Loucy (cell line): ENCODE measurements at regions not wholly inside any gene's neighbourhood (a gene's known extent, or its start where the extent isn't known, plus 50 kb on each side); places are given as distances from the start of the nearest gene placed in this dataset.
"Not testable (repeated sequence)": the region's sequence is repeated elsewhere in the genome, so short reads cannot be mapped to it uniquely, and the experiment has no call there.

Experiments used
- H2AFZ ChIP-seq: fragments of 200-600 bp; sonication (generic); 2 replicates; pipeline ENCODE4 v1.6.0; 2016; ENCODE audit warnings: antibody characterized with exemption, mild to moderate bottlenecking, low read length, moderate library complexity
- H3F3A ChIP-seq: fragments of 200-600 bp; 2 replicates; pipeline ENCODE4 v1.6.0; 2016; ENCODE audit warnings: antibody characterized with exemption, low read depth, mild to moderate bottlenecking
- H3K27me3 ChIP-seq: fragments of 200-600 bp; sonication (generic); 2 replicates; pipeline ENCODE4 v1.6.1; 2014; ENCODE audit warnings: low read length, mild to moderate bottlenecking; ENCODE audit not compliant: insufficient read depth, poor library complexity, severe bottlenecking
- H3K36me3 ChIP-seq: fragments of 200-600 bp; sonication (generic); 2 replicates; pipeline ENCODE4 v1.6.1; 2016; ENCODE audit warnings: low read length; ENCODE audit not compliant: insufficient read depth
- H3K4me1 ChIP-seq: fragments of 200-600 bp; sonication (generic); 2 replicates; pipeline ENCODE4 v1.5.1; 2014; ENCODE audit warnings: low read length, mild to moderate bottlenecking; ENCODE audit not compliant: insufficient read depth, poor library complexity, severe bottlenecking
- H3K4me2 ChIP-seq: fragments of 200-600 bp; sonication (generic); 2 replicates; pipeline ENCODE4 v1.6.0; 2014; ENCODE audit warnings: antibody characterized with exemption, low read length, low read depth, mild to moderate bottlenecking; ENCODE audit not compliant: poor library complexity, severe bottlenecking
- H3K4me3 ChIP-seq: fragments of 200-600 bp; sonication (generic); 2 replicates; pipeline ENCODE4 v1.5.1; 2014; ENCODE audit warnings: low read length, mild to moderate bottlenecking, mixed read lengths; ENCODE audit not compliant: poor library complexity, severe bottlenecking
- H3K79me2 ChIP-seq: fragments of 200-600 bp; sonication (generic); 2 replicates; pipeline ENCODE4 v1.6.1; 2014; ENCODE audit warnings: low read length; ENCODE audit not compliant: insufficient read depth
- H3K9ac ChIP-seq: fragments of 200-600 bp; sonication (generic); 2 replicates; pipeline ENCODE4 v1.6.0; 2014; ENCODE audit warnings: mild to moderate bottlenecking, low read depth, low read length, moderate library complexity; ENCODE audit not compliant: poor library complexity, severe bottlenecking
- H3K9me2 ChIP-seq: fragments of 200-600 bp; sonication (generic); replicated peaks from 2 replicates; pipeline ENCODE4 v1.6.1; 2016; ENCODE audit warnings: low read depth, low read length, mixed read lengths
- H3K9me3 ChIP-seq: fragments of 200-600 bp; sonication (generic); 2 replicates; pipeline ENCODE4 v1.6.1; 2014; ENCODE audit warnings: mild to moderate bottlenecking, antibody characterized with exemption, low read length, low read depth; ENCODE audit not compliant: insufficient read depth
- H4K20me1 ChIP-seq: fragments of 200-600 bp; sonication (generic); 2 replicates; pipeline ENCODE4 v1.6.0; 2014; ENCODE audit warnings: antibody characterized with exemption, low read length, mild to moderate bottlenecking; ENCODE audit not compliant: insufficient read depth, poor library complexity, severe bottlenecking
- EZH2phosphoT487 ChIP-seq: fragments of 200-600 bp; IDR thresholded peaks from 2 replicates; pipeline ENCODE4 v1.6.1; 2018; ENCODE audit warnings: antibody characterized with exemption, mild to moderate bottlenecking, moderate library complexity, borderline replicate concordance
- TF ChIP-seq, protein P1 (sequence below): fragments of 200-600 bp; sonication (generic); conservative IDR thresholded peaks from 2 replicates; pipeline ENCODE4 v1.5.1; 2014; ENCODE audit warnings: mild to moderate bottlenecking, antibody characterized with exemption, low read length

GRCh38 chr7:106536079-106536478 lies 124.9 kb downstream of the CCDC71L start:
- Histone ChIP-seq H3K4me2 (no peak overlapping the region), H4K20me1 (no peaks in the 10 kb centered on the region), H3K27me3 (no peaks in the 10 kb centered on the region), H3K9ac (no peak overlapping the region), H3K4me1 (no peaks in the 10 kb centered on the region), H3K4me3 (no peak overlapping the region), H3K9me3 (no peaks in the 10 kb centered on the region), H2AFZ (no peak overlapping the region), H3K36me3 (no peaks in the 10 kb centered on the region), H3K79me2 (no peaks in the 10 kb centered on the region), H3K9me2 (no peaks in the 10 kb centered on the region), H3F3A (no peaks in the 10 kb centered on the region)
- TF ChIP-seq EZH2phosphoT487, result no peak
- TF ChIP-seq, protein P1, sequence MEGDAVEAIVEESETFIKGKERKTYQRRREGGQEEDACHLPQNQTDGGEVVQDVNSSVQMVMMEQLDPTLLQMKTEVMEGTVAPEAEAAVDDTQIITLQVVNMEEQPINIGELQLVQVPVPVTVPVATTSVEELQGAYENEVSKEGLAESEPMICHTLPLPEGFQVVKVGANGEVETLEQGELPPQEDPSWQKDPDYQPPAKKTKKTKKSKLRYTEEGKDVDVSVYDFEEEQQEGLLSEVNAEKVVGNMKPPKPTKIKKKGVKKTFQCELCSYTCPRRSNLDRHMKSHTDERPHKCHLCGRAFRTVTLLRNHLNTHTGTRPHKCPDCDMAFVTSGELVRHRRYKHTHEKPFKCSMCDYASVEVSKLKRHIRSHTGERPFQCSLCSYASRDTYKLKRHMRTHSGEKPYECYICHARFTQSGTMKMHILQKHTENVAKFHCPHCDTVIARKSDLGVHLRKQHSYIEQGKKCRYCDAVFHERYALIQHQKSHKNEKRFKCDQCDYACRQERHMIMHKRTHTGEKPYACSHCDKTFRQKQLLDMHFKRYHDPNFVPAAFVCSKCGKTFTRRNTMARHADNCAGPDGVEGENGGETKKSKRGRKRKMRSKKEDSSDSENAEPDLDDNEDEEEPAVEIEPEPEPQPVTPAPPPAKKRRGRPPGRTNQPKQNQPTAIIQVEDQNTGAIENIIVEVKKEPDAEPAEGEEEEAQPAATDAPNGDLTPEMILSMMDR, result no peak

- Histone ChIP-seq H3K4me2 (no peak overlapping the region), H3K27me3 (no peaks in the 10 kb centered on the region), H3K4me3 (no peak overlapping the region), H3K9me2 (no peaks in the 10 kb centered on the region), H3K9ac (no peak overlapping the region), H3K36me3 (no peaks in the 10 kb centered on the region), H3K4me1 (no peaks in the 10 kb centered on the region), H3K79me2 (no peaks in the 10 kb centered on the region), H2AFZ (no peak overlapping the region), H3F3A (no peaks in the 10 kb centered on the region), H3K9me3 (no peaks in the 10 kb centered on the region), H4K20me1 (no peaks in the 10 kb centered on the region)
- TF ChIP-seq, protein P1, result no peak
- no peak for TF ChIP-seq EZH2phosphoT487
Observed at GRCh38 chr7:106535234-106535932, 125.6 kb downstream of the CCDC71L start.

GRCh38 chr7:106534271-106534846 lies 126.6 kb downstream of the CCDC71L start:
- no peak for TF ChIP-seq EZH2phosphoT487
- TF ChIP-seq, protein P1, result no peak
- H3K4me1 ChIP-seq, result no peaks in the 10 kb centered on the region
- H3K4me3 ChIP-seq, result no peak overlapping the region

GRCh38 chr7:106530183-106530582 lies 130.8 kb downstream of the CCDC71L start:
- not testable (repeated sequence) for H3F3A ChIP-seq, H3K4me1 ChIP-seq, H3K9ac ChIP-seq, H2AFZ ChIP-seq, H3K4me3 ChIP-seq, H3K79me2 ChIP-seq, H3K4me2 ChIP-seq, H4K20me1 ChIP-seq, H3K9me2 ChIP-seq, H3K27me3 ChIP-seq, H3K36me3 ChIP-seq, H3K9me3 ChIP-seq

More at GRCh38 chr7:106534271-106534846, 126.6 kb downstream of the CCDC71L start:
- H3K9ac ChIP-seq, result no peak overlapping the region
- no peaks in the 10 kb centered on the region for H4K20me1 ChIP-seq
- no peaks in the 10 kb centered on the region for H3F3A ChIP-seq
- no peak overlapping the region for H3K4me2 ChIP-seq
- H3K9me3 ChIP-seq, result no peaks in the 10 kb centered on the region
- no peaks in the 10 kb centered on the region for H3K79me2 ChIP-seq
- H3K9me2 ChIP-seq, result no peaks in the 10 kb centered on the region
- no peak overlapping the region for H2AFZ ChIP-seq
- no peaks in the 10 kb centered on the region for H3K27me3 ChIP-seq
- no peaks in the 10 kb centered on the region for H3K36me3 ChIP-seq

DNA sequence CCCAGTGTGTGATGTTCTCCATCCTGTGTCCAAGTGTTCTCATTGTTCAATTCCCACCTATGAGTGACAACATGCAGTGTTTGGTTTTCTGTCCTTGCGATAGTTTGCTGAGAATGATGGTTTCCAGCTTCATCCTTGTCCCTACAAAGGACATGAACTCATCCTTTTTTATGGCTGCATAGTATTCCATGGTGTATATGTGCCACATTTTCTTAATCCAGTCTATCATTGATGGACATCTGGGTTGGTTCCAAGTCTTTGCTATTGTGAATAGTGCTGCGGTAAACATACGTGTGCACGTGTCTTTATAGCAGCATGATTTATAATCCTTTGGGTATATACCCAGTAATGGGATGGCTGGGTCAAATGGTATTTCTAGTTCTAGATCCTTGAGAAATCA lies 134.3 kb downstream of the CCDC71L start:
- not testable (repeated sequence) for H3K9me2 ChIP-seq, H3K4me2 ChIP-seq, H3K36me3 ChIP-seq, H3K27me3 ChIP-seq, H2AFZ ChIP-seq, H3F3A ChIP-seq, H4K20me1 ChIP-seq, H3K79me2 ChIP-seq, H3K9ac ChIP-seq, H3K9me3 ChIP-seq, H3K4me3 ChIP-seq
- H3K4me1 ChIP-seq, result peaks cover 18% of the 10 kb centered on the region
